NT2/D1 (cell line): ENCODE measurements at regions not wholly inside any gene's neighbourhood (a gene's known extent, or its start where the extent isn't known, plus 50 kb on each side); places are given as distances from the start of the nearest gene placed in this dataset.
"Not testable (repeated sequence)": the region's sequence is repeated elsewhere in the genome, so short reads cannot be mapped to it uniquely, and the experiment has no call there.

Experiments used
- DNase-seq: peaks from one replicate; pipeline ENCODE4 v3.0.0-alpha.2; 2011; ENCODE audit warnings: low read depth, low spot score
- H3K27me3 ChIP-seq: 2 replicates; pipeline ENCODE4 v1.6.0; 2011; ENCODE audit warnings: mild to moderate bottlenecking; ENCODE audit not compliant: insufficient read length, insufficient read depth
- H3K36me3 ChIP-seq: 2 replicates; pipeline ENCODE4 v1.6.1; 2011; ENCODE audit warnings: mild to moderate bottlenecking, low read length, mixed read lengths; ENCODE audit not compliant: insufficient read depth, insufficient read length
- H3K4me1 ChIP-seq: 2 replicates; pipeline ENCODE4 v1.5.1; 2011; ENCODE audit not compliant: insufficient read depth, insufficient read length
- H3K4me3 ChIP-seq: 2 replicates; pipeline ENCODE4 v1.5.1; 2011; ENCODE audit warnings: low read depth; ENCODE audit not compliant: insufficient read length
- H3K9ac ChIP-seq: 2 replicates; pipeline ENCODE4 v1.6.0; 2011; ENCODE audit warnings: low read depth; ENCODE audit not compliant: insufficient read length
- H3K9me3 ChIP-seq: 2 replicates; pipeline ENCODE4 v1.5.1; 2011; ENCODE audit warnings: mild to moderate bottlenecking, low read length; ENCODE audit not compliant: insufficient read depth
- SUZ12 ChIP-seq: IDR thresholded peaks from 2 replicates; pipeline ENCODE4 v1.6.1; 2011; ENCODE audit not compliant: insufficient read length, insufficient read depth; ENCODE audit errors: extremely low read depth
- YY1 ChIP-seq: IDR thresholded peaks from 2 replicates; pipeline ENCODE4 v1.6.1; 2011; ENCODE audit not compliant: insufficient read length, insufficient read depth
- ZNF274 ChIP-seq: IDR thresholded peaks from 2 replicates; pipeline ENCODE4 v1.6.1; 2011; ENCODE audit warnings: mild to moderate bottlenecking, low read depth, low read length

DNA sequence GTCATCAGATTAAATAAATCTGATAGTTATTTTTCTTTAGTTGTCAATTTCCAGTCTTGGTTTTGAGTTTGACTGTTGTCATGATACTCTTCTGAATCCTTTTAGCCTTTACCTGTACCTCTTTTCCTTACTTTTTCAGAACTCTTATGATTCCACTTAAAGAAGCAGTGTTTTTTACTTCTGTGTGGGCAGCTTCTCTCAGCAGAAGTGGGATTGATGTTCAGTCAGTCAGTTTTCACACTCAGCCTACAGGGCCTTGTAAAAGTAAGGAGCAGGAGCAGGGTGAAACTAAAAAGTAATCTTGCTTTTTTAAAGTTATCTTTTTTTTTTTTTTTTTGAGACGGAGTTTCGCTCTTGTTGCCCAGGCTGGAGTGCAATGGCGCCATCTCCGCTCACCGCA lies 75.1 kb downstream of the HAUS1 start:
- Histone ChIP-seq H3K27me3 (no peaks in the 10 kb centered on the region), H3K4me3 (no peak overlapping the region), H3K9me3 (no peaks in the 10 kb centered on the region), H3K4me1 (no peaks in the 10 kb centered on the region), H3K9ac (no peak overlapping the region), H3K36me3 (peaks cover 4% of the 10 kb centered on the region)
- no peak for DNase-seq
- TF ChIP-seq YY1 (no peak), SUZ12 (no peak), ZNF274 (no peak)

DNA sequence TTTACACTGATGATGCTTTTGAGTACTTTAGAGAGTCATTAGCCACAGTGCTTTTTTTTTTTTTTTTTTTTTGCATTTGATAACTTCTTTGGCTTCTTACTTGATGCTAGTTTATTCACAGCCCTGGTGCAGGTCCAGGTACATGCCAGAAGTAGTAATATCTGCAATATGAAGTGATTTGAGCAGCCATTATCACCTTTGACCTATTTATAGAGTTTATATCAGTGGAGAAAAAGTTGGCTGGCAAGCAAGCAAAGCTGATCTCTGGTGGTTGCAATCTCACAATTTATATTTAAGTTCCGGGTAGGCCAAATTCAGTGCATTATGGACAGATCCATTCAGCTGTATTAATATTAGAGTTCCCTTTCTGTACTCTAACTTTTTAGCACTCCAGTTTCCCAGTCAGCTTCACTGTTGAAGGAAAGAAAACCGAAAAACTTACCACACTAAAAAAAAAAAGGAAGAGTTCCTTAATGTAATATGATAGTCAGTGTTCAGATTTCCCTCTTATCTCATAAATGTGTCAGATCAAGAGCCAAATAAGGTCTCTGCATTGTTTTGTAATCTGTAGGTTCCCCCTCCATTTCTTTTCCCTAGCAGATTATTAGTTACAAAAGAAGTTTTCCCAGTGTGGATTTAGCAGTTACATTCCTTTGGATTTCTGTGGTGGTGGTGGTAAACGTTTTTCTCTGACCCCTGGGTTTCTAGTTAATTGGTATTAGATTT lies 78.6 kb downstream of the HAUS1 start:
- Histone ChIP-seq H3K4me1 (no peaks in the 10 kb centered on the region), H3K4me3 (no peak overlapping the region), H3K9ac (no peak overlapping the region), H3K9me3 (no peaks in the 10 kb centered on the region), H3K27me3 (no peaks in the 10 kb centered on the region), H3K36me3 (peaks cover 3% of the 10 kb centered on the region)
- DNase-seq, result no peak
- TF ChIP-seq YY1 (no peak), SUZ12 (no peak), ZNF274 (no peak)

DNA sequence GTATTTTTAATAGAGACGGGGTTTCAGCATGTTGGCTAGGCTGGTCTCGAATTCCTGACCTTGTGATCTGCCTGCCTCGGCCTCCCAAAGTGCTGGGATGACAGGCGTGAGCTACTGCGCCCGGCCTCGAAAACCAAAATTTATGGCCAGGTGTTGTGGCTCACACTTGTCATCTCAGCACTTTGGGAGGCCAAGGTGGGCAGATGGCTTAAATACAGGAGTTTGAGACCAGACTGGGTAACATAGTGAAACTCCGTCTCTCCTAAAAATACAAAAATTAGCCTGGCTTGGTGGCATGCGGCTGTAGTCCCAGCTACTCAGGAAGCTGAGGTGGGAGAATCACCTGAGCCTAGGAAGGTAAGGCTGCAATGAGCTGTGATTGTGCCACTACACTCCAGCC lies 80.1 kb downstream of the HAUS1 start:
- DNase-seq, H3K9me3 ChIP-seq, H3K27me3 ChIP-seq, H3K4me3 ChIP-seq, H3K4me1 ChIP-seq, H3K9ac ChIP-seq, H3K36me3 ChIP-seq: not testable (repeated sequence)

DNA sequence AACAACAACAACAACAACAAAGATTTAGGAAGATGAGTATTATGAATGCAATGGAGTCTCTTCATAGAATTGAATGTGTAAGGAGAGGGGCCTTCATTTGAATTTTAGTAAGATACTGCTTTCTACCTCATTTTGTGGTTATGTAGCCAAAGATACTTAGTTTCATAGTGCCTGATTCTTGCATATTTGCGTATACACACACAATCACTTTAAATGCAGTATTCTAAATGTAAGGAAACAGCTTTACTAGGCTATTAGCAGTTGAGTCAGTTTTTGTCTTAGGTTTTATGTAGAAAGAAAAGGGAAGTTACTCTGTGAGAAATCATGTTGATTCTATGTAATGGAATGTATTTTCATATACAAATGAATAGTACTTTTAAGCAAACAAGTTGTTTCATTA lies 80.5 kb downstream of the HAUS1 start:
- DNase-seq, result no peak
- Histone ChIP-seq H3K4me1 (no peaks in the 10 kb centered on the region), H3K9me3 (no peaks in the 10 kb centered on the region), H3K4me3 (no peak overlapping the region), H3K9ac (no peak overlapping the region), H3K36me3 (no peaks in the 10 kb centered on the region), H3K27me3 (no peaks in the 10 kb centered on the region)
- TF ChIP-seq ZNF274 (no peak), YY1 (no peak), SUZ12 (no peak)

DNA sequence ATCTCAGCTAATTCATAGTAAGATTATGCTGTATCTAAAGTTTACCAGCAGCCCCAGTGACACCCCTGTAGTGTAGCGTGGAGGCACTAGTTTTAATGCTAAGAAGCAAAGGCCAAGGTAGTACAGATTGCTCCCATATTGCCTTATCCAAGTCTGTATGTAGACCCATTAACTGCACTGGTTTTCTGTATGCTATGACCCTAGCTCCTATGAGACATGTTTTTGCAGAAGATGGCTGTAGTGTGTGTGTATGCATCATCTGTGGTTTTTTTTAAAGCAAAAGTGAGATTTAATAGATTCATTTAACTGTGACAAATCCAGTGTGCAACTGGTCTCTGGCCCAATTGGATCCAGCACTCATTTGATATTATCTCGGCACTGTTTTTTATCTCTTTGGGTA lies 86.5 kb downstream of the HAUS1 start:
- no peak overlapping the region for H3K4me3 ChIP-seq
- no peak overlapping the region for H3K9ac ChIP-seq
- no peaks in the 10 kb centered on the region for H3K9me3 ChIP-seq
- no peaks in the 10 kb centered on the region for H3K27me3 ChIP-seq
- no peak for DNase-seq
- no peaks in the 10 kb centered on the region for H3K4me1 ChIP-seq
- no peaks in the 10 kb centered on the region for H3K36me3 ChIP-seq
- TF ChIP-seq ZNF274 (no peak), YY1 (no peak), SUZ12 (no peak)

DNA sequence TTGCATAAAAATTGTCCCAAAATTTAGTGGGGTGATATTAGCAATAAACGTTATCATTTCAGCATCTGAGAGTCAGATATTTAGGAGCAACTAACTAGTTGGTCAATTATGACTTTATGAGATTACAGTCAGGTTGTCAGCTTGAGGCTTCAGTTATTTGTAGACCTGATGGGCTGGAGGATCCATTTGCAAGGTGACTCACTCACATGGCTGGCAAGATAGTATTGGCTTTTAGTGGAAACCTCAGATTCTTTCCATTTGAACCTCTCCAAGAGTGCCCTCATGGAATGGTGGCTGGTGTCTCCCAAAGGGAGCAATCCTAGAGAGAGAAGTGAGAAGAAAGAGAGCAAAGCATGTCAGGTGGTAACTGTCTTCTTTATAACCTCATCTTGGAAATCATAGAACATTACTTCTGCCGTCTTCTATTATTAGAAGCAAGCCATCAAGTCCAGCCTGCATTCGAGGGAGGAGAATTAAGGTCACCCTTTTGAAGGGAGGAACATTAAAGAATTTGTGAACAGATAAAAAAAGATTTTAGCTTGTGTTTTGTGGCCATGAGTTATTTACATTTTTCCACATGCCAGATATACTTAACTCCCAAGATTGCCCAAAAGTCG lies 92.5 kb downstream of the HAUS1 start:
- DNase-seq, result no peak
- TF ChIP-seq YY1, result no peak
- TF ChIP-seq ZNF274, result no peak
- no peak for TF ChIP-seq SUZ12

DNA sequence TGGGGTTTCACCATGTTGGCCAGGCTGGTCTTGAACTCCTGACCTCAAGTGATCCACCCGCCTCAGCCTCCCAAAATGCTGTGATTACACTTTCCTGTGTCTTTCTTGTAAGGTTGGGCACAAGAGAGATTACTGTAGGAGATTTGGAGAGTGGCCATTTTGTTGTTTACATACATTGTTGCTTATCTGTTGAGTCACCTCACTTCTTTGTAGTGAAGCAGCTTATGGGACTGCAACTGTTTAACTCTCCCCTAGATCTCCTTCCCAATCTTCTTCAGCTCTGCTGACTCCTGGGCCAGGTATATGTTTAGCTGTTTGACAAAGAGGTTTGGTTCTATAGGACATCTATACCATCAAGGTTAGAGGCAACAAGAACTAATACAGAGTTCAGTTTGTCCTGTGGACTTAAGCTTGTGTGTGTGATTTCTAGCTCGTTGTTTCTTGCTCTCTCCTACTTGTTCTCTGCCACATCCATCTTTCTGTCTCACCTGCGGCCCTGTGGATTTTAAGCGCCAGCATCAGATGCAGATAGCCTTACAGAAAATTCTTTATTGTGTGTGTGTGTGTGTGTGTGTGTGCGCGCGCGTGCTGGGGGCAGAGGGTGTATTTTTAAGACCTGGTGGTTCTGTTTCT lies 95.4 kb downstream of the HAUS1 start:
- no peak for DNase-seq
- no peaks in the 10 kb centered on the region for H3K36me3 ChIP-seq
- no peaks in the 10 kb centered on the region for H3K9me3 ChIP-seq
- no peak overlapping the region for H3K4me3 ChIP-seq
- no peaks in the 10 kb centered on the region for H3K4me1 ChIP-seq
- H3K9ac ChIP-seq, result no peak overlapping the region
- TF ChIP-seq YY1, result no peak
- no peak for TF ChIP-seq ZNF274
- no peak for TF ChIP-seq SUZ12
- no peaks in the 10 kb centered on the region for H3K27me3 ChIP-seq

More for the DNA sequence above, 92.5 kb downstream of the HAUS1 start:
- H3K4me1 ChIP-seq, result no peaks in the 10 kb centered on the region
- no peaks in the 10 kb centered on the region for H3K36me3 ChIP-seq
- H3K9me3 ChIP-seq, result no peaks in the 10 kb centered on the region
- no peaks in the 10 kb centered on the region for H3K27me3 ChIP-seq
- H3K9ac ChIP-seq, result no peak overlapping the region
- H3K4me3 ChIP-seq, result no peak overlapping the region

DNA sequence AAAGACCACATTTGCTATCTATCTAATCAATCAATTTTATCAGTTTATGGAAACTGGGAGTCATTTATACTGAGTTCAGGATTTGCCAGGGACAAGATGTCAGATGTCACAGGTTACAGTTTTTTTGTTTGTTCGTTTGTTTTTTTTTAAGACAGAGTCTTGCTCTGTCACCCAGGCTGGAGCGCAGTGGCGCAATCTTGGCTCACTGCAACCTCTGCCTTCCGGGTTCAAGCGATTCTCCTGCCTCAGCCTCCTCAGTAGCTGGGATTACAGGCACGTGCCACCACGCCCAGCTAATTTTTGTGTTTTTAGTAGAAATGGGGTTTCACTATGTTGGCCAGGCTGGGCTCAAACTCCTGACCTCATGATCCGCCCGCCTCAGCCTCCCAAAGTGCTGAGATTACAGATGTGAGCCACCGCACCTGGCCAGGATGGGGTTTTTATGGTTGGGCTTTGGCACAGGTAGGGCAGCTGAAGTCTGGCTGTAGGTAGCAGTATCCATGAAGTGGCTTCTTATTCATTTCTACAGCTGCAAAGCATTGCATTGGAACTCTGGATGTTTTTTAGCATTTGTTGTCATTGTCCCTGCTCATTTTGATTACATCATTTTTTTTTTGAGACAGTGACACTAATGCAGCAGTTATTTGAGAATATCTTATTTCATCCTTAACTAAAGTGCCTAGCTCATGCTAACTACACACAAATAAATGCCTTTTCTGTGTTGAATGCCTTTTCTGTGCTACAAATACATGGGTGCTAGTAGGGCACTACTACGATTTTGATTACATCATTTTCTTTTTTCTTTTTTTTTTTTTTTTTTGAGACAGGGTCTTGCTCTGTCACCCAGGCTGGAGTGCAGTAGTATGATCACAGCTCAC lies 96.2 kb downstream of the HAUS1 start:
- not testable (repeated sequence) for H3K4me3 ChIP-seq, H3K36me3 ChIP-seq, H3K9ac ChIP-seq, H3K9me3 ChIP-seq, DNase-seq, H3K27me3 ChIP-seq, H3K4me1 ChIP-seq
